NCI-H128 (cell line): ENCODE measurements at regions not wholly inside any gene's neighbourhood (a gene's known extent, or its start where the extent isn't known, plus 50 kb on each side); places are given as distances from the start of the nearest gene placed in this dataset.

Source experiments
- DNase-seq: peaks from one replicate; lab custom pipeline; 2025; ENCODE audit not compliant: unreplicated experiment; lab: John Stamatoyannopoulos, UW

- DNase-seq: no peak
These were observed 932.3 kb downstream of the FLRT2 start for GRCh38 chr14:86462193-86462753.

DNA sequence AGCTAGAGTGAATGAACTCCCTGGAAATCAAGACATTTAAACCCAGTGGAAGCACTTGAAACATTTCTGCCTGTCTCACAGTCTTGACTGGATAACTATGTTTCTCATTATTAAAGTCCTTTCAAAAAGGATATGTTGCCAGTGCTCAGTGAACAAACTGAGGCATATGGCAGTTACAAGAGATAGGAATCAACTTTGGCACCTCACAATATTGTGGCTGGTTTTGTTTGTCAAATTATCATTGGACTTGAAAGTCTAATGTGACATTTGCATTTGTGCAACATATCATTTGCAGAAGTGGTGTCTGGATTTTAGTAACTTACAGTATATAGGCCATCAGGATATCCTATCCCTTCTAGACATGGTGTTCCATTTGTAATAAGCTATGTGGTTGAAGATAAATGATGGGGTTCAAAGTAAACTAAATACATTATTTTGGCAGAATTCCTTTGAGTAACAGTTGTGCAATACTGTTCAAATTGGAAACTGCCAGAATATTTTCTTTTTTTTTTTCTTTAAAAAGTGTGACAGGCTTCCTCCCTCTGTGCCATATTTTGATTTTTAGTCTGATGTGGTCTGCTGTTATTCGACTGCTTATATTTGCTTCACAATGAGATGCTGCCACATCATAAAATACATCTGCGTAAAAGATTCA is 927.7 kb downstream of the FLRT2 start:
- DNase-seq: no peak

DNA sequence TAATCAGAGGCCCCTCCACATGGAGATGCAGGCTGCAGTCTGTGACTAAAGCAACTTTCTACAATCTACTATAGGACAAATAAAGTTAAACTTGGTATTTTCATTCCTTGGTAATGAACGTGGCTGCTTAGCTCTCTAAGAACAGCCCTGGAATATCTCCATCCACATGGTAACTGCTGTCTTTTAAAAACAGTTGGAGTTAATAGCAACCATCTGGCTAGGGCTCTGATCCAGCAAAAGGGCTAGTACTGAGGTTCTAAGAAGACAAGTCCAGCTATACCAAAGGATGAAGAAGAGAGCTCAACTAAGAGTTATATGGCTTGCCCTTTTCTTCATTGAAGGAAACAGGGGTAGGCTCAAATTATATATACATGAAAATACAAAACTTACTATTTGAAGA is 920.1 kb downstream of the FLRT2 start:
- no peak for DNase-seq

GRCh38 chr14:86442135-86442534 is 912.2 kb downstream of the FLRT2 start:
- DNase-seq: no peak

DNA sequence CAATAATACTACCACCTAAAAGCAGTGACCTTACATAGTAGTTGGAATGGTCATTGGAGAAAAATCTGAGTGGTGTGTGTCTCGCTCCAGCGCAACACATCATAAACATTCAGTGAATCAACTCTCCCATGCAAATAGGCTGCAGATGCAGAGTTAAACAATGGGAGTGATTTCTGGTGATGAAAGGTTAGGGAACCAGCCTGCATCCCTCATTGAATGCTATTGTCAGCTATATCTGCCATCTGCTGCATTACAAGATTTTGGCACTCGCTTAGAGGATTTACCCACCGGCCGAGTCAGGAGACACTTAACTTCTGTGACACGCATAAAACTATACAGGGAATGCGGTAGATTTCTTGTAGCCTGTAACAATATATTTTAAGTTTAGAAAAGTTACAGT is 900.9 kb downstream of the FLRT2 start:
- DNase-seq: peak; percentile 27

GRCh38 chr14:86423214-86423613 is 893.3 kb downstream of the FLRT2 start:
- DNase-seq: no peak

DNA sequence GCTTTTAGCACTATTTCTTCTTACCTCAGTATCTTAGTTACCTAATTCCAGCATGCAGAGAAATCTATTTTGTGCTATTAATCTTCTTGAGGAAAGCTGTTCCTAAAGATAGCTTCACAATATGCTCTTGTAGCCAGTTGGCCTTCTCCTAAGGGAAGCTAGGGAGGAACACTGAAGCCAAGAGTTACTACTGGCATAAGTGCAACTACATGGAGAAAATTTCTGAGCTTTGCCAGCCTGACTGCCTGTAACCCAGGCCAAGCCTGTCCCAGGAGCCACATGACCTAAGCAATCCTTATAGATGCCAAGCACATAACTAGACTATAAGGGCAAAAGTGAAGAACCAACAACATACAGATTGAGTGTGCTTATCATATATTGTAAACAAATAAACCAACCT is 890.2 kb downstream of the FLRT2 start:
- no peak for DNase-seq

DNA sequence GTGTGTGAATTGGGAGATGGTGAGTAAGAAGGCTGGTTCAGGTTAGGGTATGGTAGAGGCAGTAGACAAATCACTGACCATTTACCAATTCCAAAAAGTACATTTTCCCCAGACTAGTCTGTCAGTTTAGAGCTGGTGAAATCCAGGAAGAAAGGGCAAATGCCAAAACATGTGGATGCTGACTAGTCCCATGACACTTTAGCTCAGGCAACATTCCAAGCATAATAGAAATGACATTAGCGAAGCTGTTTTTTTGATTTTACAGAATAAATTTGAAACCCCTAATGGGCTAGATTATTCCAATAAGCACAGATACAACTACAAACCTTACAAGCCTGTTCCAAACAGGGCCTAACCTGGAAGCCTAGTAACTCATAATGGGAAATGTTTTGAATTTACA is 884.2 kb downstream of the FLRT2 start:
- no peak for DNase-seq

GRCh38 chr14:86404989-86405649 is 875.2 kb downstream of the FLRT2 start:
- no peak for DNase-seq

DNA sequence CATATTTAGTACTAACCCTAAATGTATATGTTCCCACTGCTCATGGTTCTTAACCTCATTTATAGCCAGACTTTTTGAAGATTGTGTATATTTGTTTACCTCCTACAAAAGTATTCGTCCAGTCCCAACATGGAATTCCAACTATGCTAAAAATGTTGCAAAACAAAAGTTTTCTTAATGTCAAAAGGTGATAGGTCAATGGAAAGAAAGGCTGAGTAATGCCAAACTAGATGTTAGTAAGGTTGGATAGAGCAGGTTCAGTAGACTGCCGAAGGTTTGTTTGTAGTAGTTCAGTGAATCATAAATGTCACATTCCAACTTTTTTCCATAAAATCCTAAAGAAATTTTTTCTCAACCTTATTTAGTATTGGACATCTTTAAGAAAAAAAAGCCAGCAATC is 874.5 kb downstream of the FLRT2 start:
- DNase-seq: no peak

DNA sequence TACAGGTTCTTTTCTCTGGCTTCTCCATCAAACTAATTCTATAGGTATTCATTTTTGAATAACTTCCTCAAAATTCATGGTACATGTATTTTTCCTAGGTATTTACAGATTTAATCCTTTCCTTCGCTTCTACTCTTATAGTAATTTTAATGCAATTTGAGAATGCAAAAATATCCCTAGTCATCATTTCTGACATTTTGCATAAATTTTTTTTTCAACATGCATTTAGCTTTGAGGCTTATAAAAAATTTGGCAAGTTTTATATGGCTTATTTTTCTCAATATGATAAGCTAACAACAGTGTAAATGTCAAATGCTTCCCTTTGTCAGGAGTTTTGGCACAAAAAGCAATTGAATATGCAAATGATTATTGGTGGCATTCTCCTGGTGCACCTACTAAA is 872.6 kb downstream of the FLRT2 start:
- DNase-seq: no peak

DNA sequence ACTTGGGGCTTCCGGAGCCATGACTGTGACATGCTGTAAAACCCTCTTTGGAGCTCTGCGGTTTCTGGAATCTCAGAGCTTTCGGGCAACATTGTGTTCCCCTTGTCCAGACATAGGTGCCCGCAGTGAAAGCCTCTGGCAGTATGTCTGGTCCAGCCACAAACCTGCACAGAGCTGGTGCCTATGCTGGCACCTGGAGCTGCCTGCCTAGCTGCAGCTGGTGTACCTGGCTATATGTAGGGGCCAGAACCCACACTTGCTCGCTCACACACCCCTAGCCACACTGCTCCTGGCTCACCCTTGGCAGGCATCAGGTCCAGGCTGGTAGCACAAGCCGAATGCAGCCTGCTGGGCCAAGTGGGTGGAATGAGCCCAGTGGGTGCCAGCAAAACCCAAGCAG is 861.1 kb downstream of the FLRT2 start:
- no peak for DNase-seq

DNA sequence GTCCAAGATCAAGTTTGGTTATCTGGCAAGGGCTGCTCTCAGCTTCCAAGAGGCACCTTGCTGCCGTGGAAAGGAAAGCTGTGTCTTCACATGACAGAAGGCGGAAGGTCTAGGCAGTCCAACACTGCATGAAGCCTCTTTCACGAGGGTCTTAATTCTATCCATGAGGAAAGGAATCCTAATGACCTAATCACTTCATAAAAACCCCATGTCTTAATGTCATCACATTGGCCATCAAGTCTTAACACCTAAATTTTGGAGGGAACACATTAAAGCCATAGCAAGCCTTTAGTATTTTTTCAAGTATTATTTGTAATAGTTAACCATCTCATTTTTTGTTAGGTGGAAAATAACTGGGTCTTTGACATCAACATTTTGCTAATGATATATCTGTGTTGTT is 858.3 kb downstream of the FLRT2 start:
- no peak for DNase-seq

GRCh38 chr14:86373886-86374285 is 843.9 kb downstream of the FLRT2 start:
- DNase-seq: no peak

- no peak for DNase-seq
These were observed 842.5 kb downstream of the FLRT2 start for GRCh38 chr14:86372402-86372801.

DNA sequence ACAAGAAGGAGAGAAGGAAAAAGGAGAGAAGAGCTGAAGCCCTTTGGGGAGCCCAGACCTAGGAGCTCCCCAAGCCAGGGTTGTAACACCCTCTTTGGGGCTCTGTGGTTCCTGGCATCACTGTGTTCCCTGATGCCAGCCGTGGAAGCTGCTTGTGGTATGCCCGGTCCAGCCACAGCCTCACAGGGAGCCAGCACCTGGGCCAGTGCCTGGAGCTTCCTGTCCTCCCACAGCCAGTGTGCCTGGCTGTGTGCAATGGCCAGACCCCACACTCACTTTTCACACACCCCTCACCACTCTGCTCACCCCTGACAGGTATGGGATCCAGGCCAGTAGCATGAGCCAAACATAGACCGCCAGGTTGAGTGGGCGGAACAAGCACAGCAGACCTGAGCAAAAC is 834.7 kb downstream of the FLRT2 start:
- DNase-seq: no peak

GRCh38 chr14:86363576-86363975 is 833.6 kb downstream of the FLRT2 start:
- DNase-seq: no peak

GRCh38 chr14:86363047-86363446 is 833.1 kb downstream of the FLRT2 start:
- DNase-seq: no peak

GRCh38 chr14:86357876-86358275 is 827.9 kb downstream of the FLRT2 start:
- peak; percentile 86 for DNase-seq

GRCh38 chr14:86357119-86357518 is 827.2 kb downstream of the FLRT2 start:
- no peak for DNase-seq

GRCh38 chr14:86346818-86347384 is 817.0 kb downstream of the FLRT2 start:
- no peak for DNase-seq

GRCh38 chr14:86334355-86334754 is 804.4 kb downstream of the FLRT2 start:
- no peak for DNase-seq
